HG03521 (cell line): ENCODE measurements at regions not wholly inside any gene's neighbourhood (a gene's known extent, or its start where the extent isn't known, plus 50 kb on each side); places are given as distances from the start of the nearest gene placed in this dataset.

Source experiments
- ATAC-seq: cut with Tn5 transposase; IDR thresholded peaks from one replicate; pipeline ENCODE4 v1.9.1; 2021; ENCODE audit warnings: mild to moderate bottlenecking, moderate library complexity; ENCODE audit not compliant: unreplicated experiment

DNA sequence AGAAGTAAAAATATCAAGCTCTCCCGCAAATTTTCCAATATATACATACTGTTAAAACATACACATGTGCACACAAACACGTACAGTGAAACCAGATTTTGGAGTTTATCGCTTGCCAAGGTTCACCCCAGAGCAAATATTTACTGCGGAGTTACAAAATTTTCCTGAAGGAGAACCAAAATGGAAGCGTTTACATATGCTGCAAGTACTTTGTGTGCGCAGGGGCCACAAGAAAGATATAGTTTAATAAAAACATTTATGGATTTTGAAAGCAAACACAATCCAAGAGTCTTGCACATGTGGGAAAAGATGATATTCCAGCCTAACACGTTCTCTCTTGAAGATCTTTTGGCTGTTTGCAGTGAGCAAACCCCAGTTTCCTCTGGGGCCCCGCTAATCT lies 301.3 kb upstream of the NFE2L3 start:
- ATAC-seq, result no peak

- peak; percentile 39 for ATAC-seq
Measured at GRCh38 chr7:25851332-25852210, 300.4 kb upstream of the NFE2L3 start.

GRCh38 chr7:25852211-25852938 lies 299.6 kb upstream of the NFE2L3 start:
- ATAC-seq, result no peak

- no peak for ATAC-seq
Measured at GRCh38 chr7:25852939-25853271, 299.1 kb upstream of the NFE2L3 start.

- no peak for ATAC-seq
Measured at GRCh38 chr7:25853314-25853713, 298.7 kb upstream of the NFE2L3 start.

GRCh38 chr7:25854059-25854458 lies 297.9 kb upstream of the NFE2L3 start:
- no peak for ATAC-seq

- ATAC-seq, result peak; percentile 26
Measured at GRCh38 chr7:25854608-25855497, 297.1 kb upstream of the NFE2L3 start.

DNA sequence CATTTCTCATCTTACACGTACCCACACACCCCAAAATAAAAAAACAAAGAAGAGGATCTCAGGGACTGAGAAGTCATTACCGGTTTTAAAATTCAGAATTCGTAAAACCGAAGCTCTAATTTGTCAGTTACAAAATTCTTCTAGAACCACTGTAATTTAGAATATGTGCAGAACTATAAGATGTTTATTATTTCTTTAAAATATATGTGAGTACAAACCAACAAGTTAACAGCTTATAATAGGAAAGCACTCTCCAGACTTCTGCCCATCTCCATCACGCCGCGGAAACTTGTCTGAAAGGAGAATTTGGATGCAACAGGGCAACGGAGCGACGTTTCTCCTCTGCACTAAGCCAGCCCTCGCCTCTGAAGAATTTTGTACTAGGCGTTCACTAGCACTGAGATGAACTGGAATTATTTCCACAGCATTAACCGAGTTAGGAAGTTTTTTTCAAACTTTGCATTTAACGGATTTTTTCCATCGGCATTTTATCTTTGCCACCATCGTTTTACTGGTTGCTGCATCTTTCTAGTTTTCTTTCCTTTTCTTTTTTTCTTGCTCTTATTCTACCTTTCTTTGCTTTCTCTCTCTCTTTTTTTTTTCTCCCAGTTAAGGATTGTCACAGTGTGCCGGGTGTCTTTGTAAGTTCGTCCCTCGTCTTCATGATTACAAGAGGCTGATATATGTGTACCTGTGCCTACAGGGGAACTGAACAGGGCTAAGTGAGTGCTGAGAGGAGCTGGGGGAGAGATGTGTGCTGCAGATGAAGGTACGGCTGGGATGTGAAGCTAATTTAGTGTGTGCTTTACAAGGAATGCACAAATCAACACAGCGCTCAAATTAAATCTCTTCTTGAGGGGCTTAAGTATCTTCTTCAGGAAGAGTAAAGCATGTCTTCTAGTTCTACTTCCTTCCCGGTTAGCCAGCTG lies 295.9 kb upstream of the NFE2L3 start:
- no peak for ATAC-seq

DNA sequence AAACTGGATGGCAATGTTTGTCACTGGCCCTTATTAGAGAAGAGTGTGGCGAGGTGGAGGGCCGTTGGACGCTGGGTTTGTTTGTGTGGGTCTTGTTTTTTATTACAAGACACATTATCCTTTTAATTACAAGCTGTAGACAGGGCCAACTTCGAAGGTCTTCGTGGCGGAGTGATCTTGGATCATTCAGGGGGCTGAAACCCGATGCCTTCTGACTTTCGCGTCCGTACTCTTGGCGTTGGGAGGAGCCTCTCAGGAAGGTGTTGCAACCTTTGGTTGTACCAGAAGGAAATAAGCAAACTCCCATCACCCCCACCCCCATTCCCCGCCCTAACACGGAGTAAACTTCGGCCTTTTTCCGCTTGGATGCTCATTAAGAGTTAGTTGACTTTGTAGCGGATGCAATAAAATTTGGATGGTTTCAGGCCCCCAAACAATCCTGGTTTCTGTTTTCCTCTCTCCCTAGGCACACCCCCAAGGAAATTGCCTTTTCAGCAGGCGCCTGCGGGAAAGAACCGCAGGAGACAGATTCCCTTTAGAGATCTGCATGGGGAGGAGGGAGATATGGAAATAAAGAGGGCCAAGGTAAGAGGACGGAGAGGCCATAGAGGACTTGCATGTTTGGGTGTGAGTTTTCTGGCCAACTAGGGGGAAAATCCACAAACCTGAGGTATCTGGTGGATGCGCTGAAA lies 294.5 kb upstream of the NFE2L3 start:
- ATAC-seq, result no peak

DNA sequence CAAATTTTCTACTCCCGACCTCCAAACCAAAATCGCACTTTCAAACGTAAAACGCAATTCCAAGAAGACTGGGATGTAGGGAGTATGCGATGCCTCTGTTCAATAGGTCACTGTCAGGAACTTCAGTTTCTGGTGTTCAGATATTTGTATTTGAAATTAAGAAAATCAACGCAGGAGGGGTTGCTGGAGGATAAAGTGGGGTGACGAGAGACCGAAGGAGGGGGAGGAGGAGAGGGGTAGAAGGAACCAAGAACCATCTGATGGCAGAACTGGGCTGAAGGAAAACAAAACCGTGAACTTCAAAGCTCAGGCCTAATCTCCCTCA lies 293.8 kb upstream of the NFE2L3 start:
- ATAC-seq, result no peak

GRCh38 chr7:25858525-25859411 lies 293.2 kb upstream of the NFE2L3 start:
- ATAC-seq, result no peak

DNA sequence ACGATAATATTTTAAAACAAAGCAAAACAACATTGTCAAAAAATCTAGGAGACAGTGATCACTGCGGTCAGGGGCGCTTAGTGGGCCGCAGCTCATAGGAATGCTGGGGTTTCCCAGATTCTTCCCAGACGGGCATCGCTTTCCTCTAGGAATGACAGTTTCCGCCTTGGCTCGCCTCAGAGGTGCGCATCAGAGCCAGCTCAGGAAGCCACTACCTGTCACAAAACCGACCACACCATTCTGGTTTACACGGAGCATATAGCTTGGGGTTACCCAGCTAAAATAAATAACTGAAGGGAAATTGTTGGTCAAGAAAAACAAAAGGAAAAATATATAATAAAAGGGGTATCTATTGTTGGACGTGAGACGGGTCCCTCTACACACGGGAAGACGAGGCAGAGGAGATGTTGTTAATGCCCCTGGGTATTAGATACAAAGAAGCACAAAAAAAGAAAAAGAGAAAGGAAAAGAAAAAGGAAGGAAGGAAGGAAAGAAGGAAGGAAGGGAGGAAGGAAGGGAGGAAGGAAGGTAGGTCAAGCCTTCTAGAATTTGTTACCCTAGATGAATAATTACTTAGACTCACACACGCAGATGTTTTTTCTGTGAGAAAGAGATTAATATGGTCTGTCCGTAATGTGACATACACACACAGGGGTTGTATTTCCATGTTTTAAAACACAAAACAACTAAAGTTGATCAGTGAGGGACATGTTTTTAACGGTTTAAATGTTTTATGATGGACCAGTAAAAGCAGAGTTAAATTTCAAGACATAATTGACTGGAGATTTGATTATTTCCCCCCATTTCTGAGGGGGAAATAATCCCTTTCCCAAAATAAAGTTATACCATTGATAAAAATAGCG lies 292.4 kb upstream of the NFE2L3 start:
- ATAC-seq, result no peak

GRCh38 chr7:25860275-25861163 lies 291.5 kb upstream of the NFE2L3 start:
- ATAC-seq, result no peak

DNA sequence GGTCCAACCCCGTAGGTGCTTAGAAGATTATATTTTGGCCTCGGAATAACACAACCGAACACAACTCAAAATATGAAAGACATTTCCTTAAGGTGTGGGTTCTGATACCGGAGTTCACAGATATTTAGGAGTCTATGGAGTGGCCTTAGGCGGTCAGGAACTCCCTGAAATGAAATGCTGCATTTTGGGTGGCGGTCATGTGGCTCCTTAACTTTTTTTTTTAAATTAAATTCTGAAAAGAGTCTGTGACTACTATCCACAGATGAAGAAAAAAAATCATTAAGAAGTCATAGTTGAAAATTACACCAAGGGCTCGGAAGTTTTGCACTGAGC lies 290.9 kb upstream of the NFE2L3 start:
- no peak for ATAC-seq

- no peak for ATAC-seq
Measured at GRCh38 chr7:25861601-25862260, 290.3 kb upstream of the NFE2L3 start.

DNA sequence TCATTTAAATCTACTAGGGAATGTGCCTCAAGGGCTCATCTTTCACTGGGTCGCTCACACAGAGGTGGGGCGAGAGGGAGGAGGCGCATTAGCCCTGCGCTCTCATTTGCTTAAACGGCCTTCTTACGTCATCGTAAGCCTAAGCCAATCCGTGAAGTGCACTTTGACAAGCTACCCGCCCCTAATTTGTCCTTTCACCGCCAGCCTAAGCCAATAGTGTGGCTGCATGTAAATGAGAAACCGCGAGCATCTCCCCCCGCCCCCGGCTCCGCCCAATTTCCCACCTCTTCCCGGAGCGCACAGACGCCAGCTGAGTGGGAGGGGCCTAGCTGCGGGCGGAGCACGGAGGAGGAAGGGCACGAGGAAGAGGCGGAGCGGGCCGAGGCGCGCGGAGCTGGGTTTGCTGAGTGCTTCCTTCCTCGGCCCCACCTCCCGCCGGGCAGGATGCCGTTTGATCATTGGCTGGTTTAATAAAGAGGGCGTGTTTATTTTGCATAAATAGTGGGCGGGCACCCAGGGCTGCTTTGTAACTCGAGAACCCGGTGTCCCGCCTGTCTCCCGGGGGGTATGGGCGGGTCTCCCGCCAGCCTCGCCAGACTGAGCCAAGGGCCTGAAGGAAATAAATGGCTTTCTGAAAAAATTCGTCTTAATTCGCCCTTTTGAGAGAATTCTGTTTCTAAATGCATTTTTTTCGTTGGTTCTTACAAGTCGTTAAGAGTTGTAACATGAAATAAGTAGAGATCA lies 289.6 kb upstream of the NFE2L3 start:
- peak; percentile 88 for ATAC-seq
